GM12865 (cell line): ENCODE measurements at regions not wholly inside any gene's neighbourhood (a gene's known extent, or its start where the extent isn't known, plus 50 kb on each side); places are given as distances from the start of the nearest gene placed in this dataset.

ENCODE experiments used
- DNase-seq: peaks from one replicate; pipeline ENCODE4 v3.0.0; 2010; ENCODE audit warnings: low read depth
- H3K4me3 ChIP-seq: 2 replicates; pipeline ENCODE4 v1.5.1; 2011; ENCODE audit warnings: mild to moderate bottlenecking, low read depth, low read length, control low read depth
- CTCF ChIP-seq: IDR thresholded peaks from 2 replicates; pipeline ENCODE4 v1.5.1; 2011; ENCODE audit warnings: low read length, control low read depth, low read depth, inconsistent platforms; ENCODE audit not compliant: insufficient read depth; ENCODE audit errors: missing control alignments

DNA sequence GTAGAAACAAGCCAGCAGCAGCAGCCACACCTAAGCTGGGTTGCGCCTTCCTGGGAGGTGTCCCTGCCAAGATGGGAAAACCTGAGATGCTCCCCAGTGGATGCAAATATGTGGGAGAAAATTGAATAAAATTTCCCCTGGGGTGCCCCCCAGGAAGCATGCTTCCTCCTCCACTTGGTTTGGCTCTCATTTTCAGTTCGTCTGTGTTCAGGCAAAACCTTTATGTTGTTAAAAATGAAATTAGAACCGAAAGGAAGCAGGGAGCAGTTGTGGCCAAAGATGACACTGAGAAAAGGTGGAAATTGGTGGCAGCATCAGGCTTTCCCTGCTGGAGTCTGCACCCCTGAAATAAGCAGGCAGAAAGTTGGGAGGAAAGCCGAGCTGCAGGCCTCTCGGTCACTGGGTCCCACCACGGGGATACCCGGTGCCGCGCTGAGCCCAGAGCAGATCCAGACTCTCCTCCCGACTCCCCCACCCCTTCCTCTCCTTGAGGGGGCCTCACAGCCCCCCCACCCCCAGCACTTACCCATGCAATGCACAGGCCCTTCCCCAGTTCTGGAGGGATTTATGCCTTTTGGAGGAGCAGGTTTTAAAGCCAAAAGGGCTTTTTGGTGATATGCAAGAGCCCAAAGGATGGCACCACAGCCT, 267.7 kb upstream of the SPRED2 start:
- TF ChIP-seq CTCF = no peak
- DNase-seq = peak; percentile 10
- no peak overlapping the region for H3K4me3 ChIP-seq

GRCh38 chr2:65691816-65692215, 259.4 kb upstream of the SPRED2 start:
- TF ChIP-seq CTCF = no peak
- no peak for DNase-seq
- no peak overlapping the region for H3K4me3 ChIP-seq

DNA sequence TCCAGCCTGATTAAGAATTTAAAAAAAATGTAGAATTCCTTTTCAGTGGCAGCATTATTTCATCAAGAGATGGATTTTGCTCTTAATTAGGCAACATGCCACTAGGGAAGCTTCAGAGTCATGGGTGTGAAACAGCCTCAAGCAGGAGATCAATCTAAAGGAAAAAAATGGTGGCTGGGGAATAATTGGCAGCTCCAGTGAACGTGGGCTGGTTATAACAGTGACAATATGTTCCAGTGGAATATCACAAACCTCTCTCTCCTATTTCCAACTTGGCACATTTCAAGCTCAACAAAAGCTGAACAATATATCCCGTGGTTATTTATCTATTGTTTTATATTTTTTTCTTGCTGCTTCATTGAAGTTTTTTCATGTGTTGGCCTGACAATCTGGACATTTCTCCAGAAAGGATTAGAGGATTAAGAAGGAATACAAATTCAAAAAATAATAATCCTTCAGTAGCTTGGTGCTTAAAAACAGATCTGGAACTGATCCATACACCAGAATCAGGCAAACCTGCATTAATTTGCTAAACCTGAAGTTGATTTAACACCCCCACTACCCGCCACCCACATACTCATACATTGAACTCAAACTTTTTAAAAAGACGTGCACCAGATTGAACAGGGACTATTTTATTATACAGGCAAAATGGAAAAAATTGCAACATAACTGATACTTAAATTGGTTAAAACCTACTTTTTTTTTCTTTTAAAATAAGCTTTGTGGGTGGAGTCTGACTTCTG, 255.9 kb upstream of the SPRED2 start:
- no peak for TF ChIP-seq CTCF
- no peak overlapping the region for H3K4me3 ChIP-seq
- DNase-seq = no peak

- TF ChIP-seq CTCF = no peak
- DNase-seq = no peak
- no peak overlapping the region for H3K4me3 ChIP-seq
These were observed 255.2 kb upstream of the SPRED2 start for GRCh38 chr2:65687614-65688013.

DNA sequence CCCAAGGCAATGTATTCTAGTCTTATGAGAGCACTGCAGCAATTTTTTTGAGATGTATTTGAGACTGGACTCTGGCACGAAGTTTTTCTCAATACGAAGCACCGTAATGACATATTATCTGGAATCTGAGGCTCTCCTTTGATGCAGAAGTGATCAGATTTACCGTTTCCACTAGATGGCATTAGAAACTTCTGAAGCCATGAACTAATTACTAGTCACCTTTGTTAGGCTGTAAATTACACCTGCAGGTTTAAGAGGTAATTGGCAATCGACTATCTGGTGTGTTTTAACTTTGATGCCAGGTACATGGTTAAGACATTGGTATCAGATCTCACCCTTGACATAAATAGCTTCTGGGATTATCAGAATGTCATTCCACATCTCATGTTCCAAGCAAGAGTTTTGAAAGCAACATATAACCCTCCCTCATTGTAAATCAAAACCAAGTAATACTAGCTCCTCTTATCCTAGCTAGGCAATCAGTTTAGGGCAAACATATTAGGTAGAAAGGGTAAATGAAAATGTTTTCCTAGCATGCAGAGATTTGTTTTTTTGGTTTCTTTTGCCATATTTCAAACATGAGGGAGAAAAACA, 254.6 kb upstream of the SPRED2 start:
- H3K4me3 ChIP-seq = no peak overlapping the region
- no peak for DNase-seq
- no peak for TF ChIP-seq CTCF

DNA sequence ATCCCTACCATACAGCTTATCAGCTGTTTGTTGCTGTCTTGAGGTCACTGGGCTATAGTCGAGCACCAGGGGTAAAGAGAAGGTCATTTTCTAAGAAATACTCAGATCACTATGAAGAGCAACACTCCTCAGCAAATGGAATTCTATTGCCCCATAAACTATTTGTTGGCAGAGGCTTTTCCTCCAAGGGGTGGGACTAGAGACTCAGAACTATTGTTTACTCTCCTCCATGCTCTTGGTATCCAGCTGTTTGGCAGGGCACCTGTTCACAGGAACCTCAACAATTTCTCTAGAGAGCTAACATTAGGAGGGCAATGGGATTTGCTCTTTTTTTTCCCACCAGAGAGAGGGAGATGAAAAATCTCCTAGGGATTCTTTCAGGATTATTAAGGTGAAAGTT, 249.1 kb upstream of the SPRED2 start:
- no peak for DNase-seq
- TF ChIP-seq CTCF = no peak
- H3K4me3 ChIP-seq = no peak overlapping the region
